Transverse colon (tissue), 4 donors: ENCODE measurements at regions not wholly inside any gene's neighbourhood (a gene's known extent, or its start where the extent isn't known, plus 50 kb on each side); places are given as distances from the start of the nearest gene placed in this dataset.

ENCODE experiments used
- DNase-seq: peaks from one replicate; pipeline ENCODE4 v3.0.0-alpha.2; 2019
- H3K27ac ChIP-seq, 4 donors: fragments of 200-600 bp; sonication (generic); 2 replicates each; pipeline ENCODE4 v1.5.1; 2016 to 2018; ENCODE audit warnings: inconsistent platforms in 4 of 4
- H3K27me3 ChIP-seq: fragments of 200-600 bp; sonication (generic); 2 replicates; pipeline ENCODE4 v1.5.1; 2017; ENCODE audit warnings: inconsistent platforms
- H3K36me3 ChIP-seq, 4 donors: fragments of 200-600 bp; sonication (generic); 2 replicates each; pipeline ENCODE4 v1.5.1; 2017 to 2019; ENCODE audit warnings: inconsistent platforms in 4 of 4
- H3K4me1 ChIP-seq, 4 donors: fragments of 200-600 bp; sonication (generic); 2 replicates each; pipeline ENCODE4 v1.5.1; 2017 to 2020; ENCODE audit warnings: inconsistent platforms in 4 of 4
- H3K4me3 ChIP-seq, 4 donors: fragments of 200-600 bp; sonication (generic); 1 replicate in 1 of 4; 2 replicates in 3 of 4; pipeline versions ENCODE4 v1.5.1 to v1.6.1; 2017 to 2019; ENCODE audit warnings: inconsistent platforms in 4 of 4
- H3K9me3 ChIP-seq, 2 donors: fragments of 200-600 bp; sonication (generic); 2 replicates each; pipeline ENCODE4 v1.5.1; 2017 to 2019; ENCODE audit warnings: inconsistent platforms in 2 of 2
- CTCF ChIP-seq, 5 experiments: fragments of 200-600 bp in 3 of 5; fragments of 450-650 bp in 2 of 5; sonication (generic) in 3 of 5; IDR thresholded peaks; 1 replicate in 2 of 5; 2 replicates in 3 of 5; pipeline ENCODE4 v1.5.1; 2016 to 2017; ENCODE audit warnings: antibody characterized with exemption in 5 of 5, inconsistent platforms in 3 of 5, mild to moderate bottlenecking in 2 of 5, moderate library complexity in 1 of 5
- EP300 ChIP-seq: sonication (generic); formaldehyde crosslinking; IDR thresholded peaks from one replicate; pipeline ENCODE4 v1.6.1; 2017; ENCODE audit warnings: antibody characterized with exemption, low read depth
- POLR2A ChIP-seq: fragments of 450-650 bp; IDR thresholded peaks from one replicate; pipeline ENCODE4 v1.6.1; 2016; ENCODE audit warnings: antibody characterized with exemption, mild to moderate bottlenecking, moderate library complexity
- POLR2AphosphoS5 ChIP-seq, 3 donors: sonication (generic); formaldehyde crosslinking; IDR thresholded peaks; one replicate each; pipeline ENCODE4 v1.6.1; 2016; ENCODE audit warnings: antibody characterized with exemption in 3 of 3
- WGBS, 2 donors: methylation state at CpG; one replicate each; pipeline ENCODE4 v1.1.5; 2018; ENCODE audit warnings: low coverage in 1 of 2; 5-methylcytosine and 5-hydroxymethylcytosine counted together
- in situ Hi-C, 4 donors: fragments of 200-750 bp; cut with MboI; loops; one replicate each; pipeline versions ENCODE4 v1.15.0 to v1.15.1; 2017; ENCODE audit warnings: low sequenced_read_pairs in 3 of 4, low pct_ligation_motif_present in 1 of 4, low pct_unique_long_range_greater_than_20kb in 1 of 4
- intact Hi-C: fragments of 100-400 bp; cut with DNase I; formaldehyde crosslinking; loops from one replicate; pipeline ENCODE4 v1.15.1; 2023; ENCODE audit warnings: low total_unique reads

GRCh38 chr13:111564606-111565005 lies 244.2 kb downstream of the TEX29 start:
- intact Hi-C loops (no loop called here), in situ Hi-C loops (no loop called here)
- no peaks in the 10 kb centered on the region for H3K9me3 ChIP-seq

GRCh38 chr13:111565400-111565799 lies 245.0 kb downstream of the TEX29 start:
- Histone ChIP-seq H3K4me1 (no peaks in the 10 kb centered on the region), H3K36me3 (no peaks in the 10 kb centered on the region), H3K9me3 (no peaks in the 10 kb centered on the region), H3K4me3 (no peak overlapping the region), H3K27me3 (no peaks in the 10 kb centered on the region), H3K27ac (no peak overlapping the region)
- in situ Hi-C loops = no loop called here
- DNase-seq = no peak
- intact Hi-C loops = no loop called here
- WGBS, 2 donors = 80 to 95% methylated on average over 4 to 9 of the region's 10 CpGs
- TF ChIP-seq POLR2A = no peak
- TF ChIP-seq EP300 = no peak
- no peak for TF ChIP-seq CTCF (IDR thresholded peaks at IDR 0.05)
- no peak for TF ChIP-seq POLR2AphosphoS5 (IDR thresholded peaks at IDR 0.05)

More at GRCh38 chr13:111564606-111565005, 244.2 kb downstream of the TEX29 start:
- H3K36me3 ChIP-seq = no peaks in the 10 kb centered on the region
- H3K27me3 ChIP-seq = no peaks in the 10 kb centered on the region
- no peak for TF ChIP-seq POLR2AphosphoS5 (IDR thresholded peaks at IDR 0.05)
- TF ChIP-seq EP300 = no peak
- no peak for TF ChIP-seq CTCF (IDR thresholded peaks at IDR 0.05)
- TF ChIP-seq POLR2A = no peak
- no peak overlapping the region for H3K27ac ChIP-seq
- DNase-seq = no peak
- no peak overlapping the region for H3K4me3 ChIP-seq
- no peaks in the 10 kb centered on the region for H3K4me1 ChIP-seq
- WGBS, 2 donors = 64 to 82% methylated on average over 2 to 8 of the region's 8 CpGs

- Histone ChIP-seq H3K4me1 (no peaks in the 10 kb centered on the region), H3K4me3 (no peak overlapping the region), H3K27ac (no peak overlapping the region), H3K27me3 (no peaks in the 10 kb centered on the region), H3K9me3 (no peaks in the 10 kb centered on the region), H3K36me3 (no peaks in the 10 kb centered on the region)
- no peak for TF ChIP-seq POLR2A
- TF ChIP-seq EP300 = no peak
- TF ChIP-seq CTCF (IDR thresholded peaks at IDR 0.05) = no peak
- TF ChIP-seq POLR2AphosphoS5 (IDR thresholded peaks at IDR 0.05) = no peak
- in situ Hi-C loops = no loop called here
- DNase-seq = no peak
- 75 to 90% methylated on average over 4 to 12 of the region's 12 CpGs for WGBS, 2 donors
- intact Hi-C loops = no loop called here
Observed at GRCh38 chr13:111566567-111566966, 246.1 kb downstream of the TEX29 start.

DNA sequence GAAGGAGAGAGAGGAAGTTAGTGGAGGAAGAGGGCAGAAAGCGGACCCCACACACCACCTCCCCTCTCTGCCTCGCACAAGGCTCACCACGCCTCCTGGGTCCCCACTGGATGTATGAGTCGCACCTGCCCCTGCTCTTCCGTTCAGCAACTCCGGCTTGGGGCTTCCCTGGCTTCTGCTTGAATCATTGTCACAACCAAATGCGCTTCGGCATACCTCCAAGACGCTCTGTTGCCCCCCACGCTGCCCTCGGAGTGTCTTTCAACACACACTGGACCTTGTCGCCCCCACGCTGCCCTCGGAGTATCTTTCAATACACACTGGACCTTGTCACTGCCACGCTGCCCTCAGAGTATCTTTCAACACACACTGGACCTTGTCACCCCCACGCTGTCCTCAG lies 247.2 kb downstream of the TEX29 start:
- 86% methylated on average over 10 to 16 of the region's 16 CpGs for WGBS, 2 donors
- Histone ChIP-seq H3K36me3 (no peaks in the 10 kb centered on the region), H3K9me3 (no peaks in the 10 kb centered on the region), H3K4me3 (no peak overlapping the region), H3K27me3 (no peaks in the 10 kb centered on the region), H3K27ac (no peak overlapping the region), H3K4me1 (no peaks in the 10 kb centered on the region)
- intact Hi-C loops (no loop called here), in situ Hi-C loops (no loop called here)
- no peak for TF ChIP-seq CTCF (IDR thresholded peaks at IDR 0.05)
- no peak for TF ChIP-seq EP300
- no peak for TF ChIP-seq POLR2A
- no peak for TF ChIP-seq POLR2AphosphoS5 (IDR thresholded peaks at IDR 0.05)
- no peak for DNase-seq
